Keratinocyte (primary cell): ENCODE measurements at regions not wholly inside any gene's neighbourhood (a gene's known extent, or its start where the extent isn't known, plus 50 kb on each side); places are given as distances from the start of the nearest gene placed in this dataset.

ENCODE experiments used
- DNase-seq: peaks from one replicate; pipeline ENCODE4 v3.0.0-alpha.2; 2011; ENCODE audit warnings: low read depth, missing footprints, low spot score
- FAIRE-seq: peaks from 2 replicates; lab custom pipeline; 2011; peaks lifted over from hg19 to GRCh38; lab: Jason Lieb, UNC
- H2AFZ ChIP-seq: 2 replicates; pipeline ENCODE4 v1.6.0; 2012; ENCODE audit warnings: low read length, control low read depth, inconsistent platforms; ENCODE audit not compliant: control insufficient read depth
- H3K27ac ChIP-seq: 2 replicates; pipeline ENCODE4 v1.5.1; 2011; ENCODE audit warnings: low read length; ENCODE audit not compliant: control insufficient read depth, insufficient read depth
- H3K27me3 ChIP-seq: 3 replicates; pipeline ENCODE4 v1.6.0; 2011; ENCODE audit warnings: low read length; ENCODE audit not compliant: control insufficient read depth, insufficient read depth; ENCODE audit errors: extremely low read depth
- H3K36me3 ChIP-seq, 2 experiments: 2 replicates in 1 of 2; 3 replicates in 1 of 2; pipeline ENCODE4 v1.5.1; 2011; ENCODE audit warnings: low read length in 2 of 2, mild to moderate bottlenecking in 1 of 2; ENCODE audit not compliant: control insufficient read depth in 2 of 2, insufficient read depth in 2 of 2; ENCODE audit errors: extremely low read depth in 1 of 2
- H3K4me1 ChIP-seq: 3 replicates; pipeline ENCODE4 v1.5.1; 2011; ENCODE audit warnings: low read length; ENCODE audit not compliant: control insufficient read depth, insufficient read depth; ENCODE audit errors: extremely low read depth
- H3K4me2 ChIP-seq: 3 replicates; pipeline ENCODE4 v1.6.0; 2011; ENCODE audit warnings: low read depth, low read length; ENCODE audit not compliant: control insufficient read depth, insufficient read depth; ENCODE audit errors: extremely low read depth
- H3K4me3 ChIP-seq, 3 experiments: fragments of 200-600 bp in 1 of 3; sonication (generic) in 1 of 3; 2 replicates in 2 of 3; 3 replicates in 1 of 3; pipeline ENCODE4 v1.5.1; 2011 to 2016; ENCODE audit warnings: low read length in 3 of 3, mild to moderate bottlenecking in 3 of 3, control low read depth in 2 of 3, inconsistent platforms in 1 of 3, low read depth in 1 of 3, mixed read lengths in 1 of 3, mixed run types in 1 of 3, moderate library complexity in 1 of 3; ENCODE audit not compliant: control insufficient read depth in 2 of 3, insufficient read depth in 2 of 3; ENCODE audit errors: extremely low read depth in 1 of 3
- H3K79me2 ChIP-seq: 2 replicates; pipeline ENCODE4 v1.6.0; 2012; ENCODE audit warnings: low read length; ENCODE audit not compliant: control insufficient read depth, insufficient read depth
- H3K9ac ChIP-seq: 3 replicates; pipeline ENCODE4 v1.6.0; 2011; ENCODE audit warnings: low read length; ENCODE audit not compliant: control insufficient read depth, insufficient read depth; ENCODE audit errors: extremely low read depth
- H3K9me1 ChIP-seq: 3 replicates; pipeline ENCODE4 v1.6.0; 2011; ENCODE audit warnings: low read length; ENCODE audit not compliant: control insufficient read depth, insufficient read depth; ENCODE audit errors: extremely low read depth
- H3K9me3 ChIP-seq: 2 replicates; pipeline ENCODE4 v1.5.1; 2012; ENCODE audit warnings: low read depth, low read length; ENCODE audit not compliant: control insufficient read depth
- H4K20me1 ChIP-seq: 3 replicates; pipeline ENCODE4 v1.6.0; 2011; ENCODE audit warnings: low read length; ENCODE audit not compliant: control insufficient read depth, insufficient read depth; ENCODE audit errors: extremely low read depth
- CTCF ChIP-seq, 3 experiments: IDR thresholded peaks in 1 of 3; conservative IDR thresholded peaks in 1 of 3; optimal IDR thresholded peaks in 1 of 3; 2 replicates in 2 of 3; 3 replicates in 1 of 3; pipeline versions ENCODE3 to v1.5.1; 2011; ENCODE audit warnings: low read length in 3 of 3, mild to moderate bottlenecking in 3 of 3, moderate library complexity in 2 of 3, control low read depth in 1 of 3, inconsistent platforms in 1 of 3; ENCODE audit not compliant: insufficient read depth in 2 of 3; ENCODE audit errors: extremely low read depth in 1 of 3
- EZH2 ChIP-seq: IDR thresholded peaks from one replicate; pipeline ENCODE4 v1.6.1; 2012; ENCODE audit warnings: inconsistent platforms, mild to moderate bottlenecking, low read length, moderate library complexity
- dilution Hi-C: fragments of 300-500 bp; cut with MboI; formaldehyde crosslinking; loops from one replicate; pipeline ENCODE4 v1.7.0; 2020; ENCODE audit warnings: low sequenced_read_pairs; ENCODE audit not compliant: extremely low pct_ligation_motif_present

- DNase-seq (no peak), FAIRE-seq (no peak)
- Histone ChIP-seq H3K4me3 (no peak overlapping the region), H3K9ac (no peak overlapping the region), H3K79me2 (no peaks in the 10 kb centered on the region), H3K36me3 (no peaks in the 10 kb centered on the region), H3K27me3 (no peaks in the 10 kb centered on the region), H3K4me2 (no peak overlapping the region), H3K4me1 (no peaks in the 10 kb centered on the region), H2AFZ (no peak overlapping the region), H3K9me1 (no peaks in the 10 kb centered on the region), H4K20me1 (no peaks in the 10 kb centered on the region), H3K9me3 (no peaks in the 10 kb centered on the region), H3K27ac (no peak overlapping the region)
- dilution Hi-C loops: no loop called here
- no peak for TF ChIP-seq EZH2
- TF ChIP-seq CTCF (optimal IDR thresholded peaks at IDR 0.05 in 1 of 3, IDR thresholded peaks at IDR 0.05 in 1 of 3, conservative IDR thresholded peaks at IDR 0.05 in 1 of 3; ENCODE audit: extremely low read depth in 1 of 3, insufficient read depth in 2 of 3, low read length in 3 of 3): no peak
Measured at GRCh38 chr3:90005281-90005847, 897.9 kb downstream of the EPHA3 start.

- H3K9ac ChIP-seq: no peak overlapping the region
- no peaks in the 10 kb centered on the region for H3K79me2 ChIP-seq
- H3K4me1 ChIP-seq: no peaks in the 10 kb centered on the region
- DNase-seq (no peak), FAIRE-seq (no peak)
- dilution Hi-C loops: no loop called here
- no peaks in the 10 kb centered on the region for H3K27me3 ChIP-seq
- H3K9me1 ChIP-seq: no peaks in the 10 kb centered on the region
- H3K4me2 ChIP-seq: no peak overlapping the region
- no peaks in the 10 kb centered on the region for H4K20me1 ChIP-seq
- H3K36me3 ChIP-seq: no peaks in the 10 kb centered on the region
- H3K27ac ChIP-seq: no peak overlapping the region
- no peak overlapping the region for H2AFZ ChIP-seq
- H3K4me3 ChIP-seq: no peak overlapping the region
- H3K9me3 ChIP-seq: no peaks in the 10 kb centered on the region
- TF ChIP-seq EZH2 (no peak), CTCF (optimal IDR thresholded peaks at IDR 0.05 in 1 of 3, IDR thresholded peaks at IDR 0.05 in 1 of 3, conservative IDR thresholded peaks at IDR 0.05 in 1 of 3; ENCODE audit: extremely low read depth in 1 of 3, insufficient read depth in 2 of 3, low read length in 3 of 3) (no peak)
Measured at GRCh38 chr3:90007778-90008499, 900.5 kb downstream of the EPHA3 start.
